NCI-H2227 treated with DMSO at 0.1 percent for 48 hours (cell line): ENCODE measurements at regions not wholly inside any gene's neighbourhood (a gene's known extent, or its start where the extent isn't known, plus 50 kb on each side); places are given as distances from the start of the nearest gene placed in this dataset.
"Not testable (repeated sequence)": the region's sequence is repeated elsewhere in the genome, so short reads cannot be mapped to it uniquely, and the experiment has no call there.

Experiments used
- DNase-seq: peaks from one replicate; lab custom pipeline; 2025; lab: John Stamatoyannopoulos, UW

- no peak for DNase-seq
Measured at GRCh38 chr7:114364151-114364550, 50.5 kb upstream of the FOXP2 start.

- no peak for DNase-seq
Measured at GRCh38 chr7:114363292-114363691, 51.3 kb upstream of the FOXP2 start.

GRCh38 chr7:114358911-114359310 lies 55.7 kb upstream of the FOXP2 start:
- DNase-seq: no peak

- DNase-seq: no peak
Measured at GRCh38 chr7:114356133-114356532, 58.5 kb upstream of the FOXP2 start.

- no peak for DNase-seq
Measured at GRCh38 chr7:114354306-114354705, 60.3 kb upstream of the FOXP2 start.

- no peak for DNase-seq
Measured at GRCh38 chr7:114345494-114345893, 69.1 kb upstream of the FOXP2 start.

GRCh38 chr7:114343949-114344708 lies 70.5 kb upstream of the FOXP2 start:
- DNase-seq: no peak

- no peak for DNase-seq
Measured at GRCh38 chr7:114342431-114343179, 72.0 kb upstream of the FOXP2 start.

- DNase-seq: no peak
Measured at GRCh38 chr7:114341648-114342047, 73.0 kb upstream of the FOXP2 start.

GRCh38 chr7:114334989-114335388 lies 79.6 kb upstream of the FOXP2 start:
- DNase-seq: no peak

GRCh38 chr7:114329458-114329857 lies 85.2 kb upstream of the FOXP2 start:
- not testable (repeated sequence) for DNase-seq

- no peak for DNase-seq
Measured at GRCh38 chr7:114317450-114318098, 97.0 kb upstream of the FOXP2 start.

GRCh38 chr7:114312649-114313048 lies 102.0 kb upstream of the FOXP2 start:
- DNase-seq: no peak

- DNase-seq: no peak
Measured at GRCh38 chr7:114310345-114311110, 104.1 kb upstream of the FOXP2 start.

GRCh38 chr7:114309729-114310128 lies 104.9 kb upstream of the FOXP2 start:
- no peak for DNase-seq

GRCh38 chr7:114303301-114303700 lies 111.3 kb upstream of the FOXP2 start:
- DNase-seq: no peak

GRCh38 chr7:114302858-114303257 lies 111.8 kb upstream of the FOXP2 start:
- DNase-seq: no peak

GRCh38 chr7:114298011-114298410 lies 116.6 kb upstream of the FOXP2 start:
- no peak for DNase-seq

GRCh38 chr7:114297121-114297520 lies 117.5 kb upstream of the FOXP2 start:
- no peak for DNase-seq

- DNase-seq: no peak
Measured at GRCh38 chr7:114295522-114295921, 119.1 kb upstream of the FOXP2 start.

- DNase-seq: no peak
Measured at GRCh38 chr7:114294036-114294435, 120.6 kb upstream of the FOXP2 start.
